Stomach (tissue), 8 donors: ENCODE measurements at regions not wholly inside any gene's neighbourhood (a gene's known extent, or its start where the extent isn't known, plus 50 kb on each side); places are given as distances from the start of the nearest gene placed in this dataset.

Experiments used
- DNase-seq, 2 donors: peaks; one replicate each; pipeline versions ENCODE4 v3.0.0 to v3.0.0-alpha.2; 2013 to 2019
- H3K27ac ChIP-seq, 5 donors: fragments of 200-600 bp in 4 of 5; sonication (generic) in 4 of 5; one replicate each; pipeline ENCODE4 v1.5.1; 2013 to 2019; ENCODE audit warnings: mild to moderate bottlenecking in 1 of 5, moderate library complexity in 1 of 5
- H3K27me3 ChIP-seq, 3 donors: fragments of 200-600 bp; sonication (generic); one replicate each; pipeline ENCODE4 v1.5.1; 2017 to 2019; ENCODE audit warnings: mixed run types in 1 of 3
- H3K36me3 ChIP-seq, 4 donors: fragments of 200-600 bp; sonication (generic); 1 replicate in 3 of 4; 2 replicates in 1 of 4; pipeline ENCODE4 v1.5.1; 2016 to 2019
- H3K4me1 ChIP-seq, 4 donors: fragments of 200-600 bp; sonication (generic); one replicate each; pipeline ENCODE4 v1.5.1; 2016 to 2019
- H3K4me3 ChIP-seq, 4 donors: fragments of 200-600 bp; sonication (generic) in 3 of 4; one replicate each; pipeline ENCODE4 v1.5.1; 2016 to 2019; ENCODE audit warnings: mild to moderate bottlenecking in 1 of 4
- H3K9me3 ChIP-seq, 4 donors: fragments of 200-600 bp; sonication (generic); one replicate each; pipeline ENCODE4 v1.5.1; 2016 to 2019
- EP300 ChIP-seq: sonication (generic); formaldehyde crosslinking; IDR thresholded peaks from one replicate; pipeline ENCODE4 v1.6.1; 2017; ENCODE audit warnings: antibody characterized with exemption
- POLR2A ChIP-seq, 4 donors: fragments of 450-650 bp; IDR thresholded peaks; one replicate each; pipeline ENCODE4 v1.6.1; 2016; ENCODE audit warnings: antibody characterized with exemption in 4 of 4, control low read depth in 2 of 4, mild to moderate bottlenecking in 1 of 4, moderate library complexity in 1 of 4
- POLR2AphosphoS5 ChIP-seq, 3 donors: sonication (generic); formaldehyde crosslinking; IDR thresholded peaks; one replicate each; pipeline ENCODE4 v1.6.1; 2016; ENCODE audit warnings: antibody characterized with exemption in 3 of 3
- WGBS, 5 donors: extraction: QIAGEN DNeasy Blood & Tissue Kit in 3 of 5; methylation state at CpG; one replicate each; pipeline versions ENCODE4 v1.1.5 to v1.1.7; 2013 to 2018; 5-methylcytosine and 5-hydroxymethylcytosine counted together
- intact Hi-C: fragments of 100-400 bp; cut with DNase I; formaldehyde crosslinking; loops from one replicate; pipeline ENCODE4 v1.15.1; 2023; ENCODE audit warnings: low total_unique reads
- TF ChIP-seq, protein P1 (sequence below), 7 experiments: fragments of 450-650 bp in 4 of 7; fragments of 200-600 bp in 3 of 7; sonication (generic) in 3 of 7; IDR thresholded peaks; one replicate each; pipeline ENCODE4 v1.5.1; 2016 to 2019; ENCODE audit warnings: antibody characterized with exemption in 7 of 7, control low read depth in 2 of 7, mild to moderate bottlenecking in 1 of 7
- donor health status: healthy with polysubstance abuse.
- donor health status: Bipolar disorder and iron deficiency.
- donor health status: healthy.

GRCh38 chr5:156025656-156026055 lies 301.3 kb upstream of the SGCD start:
- H3K4me1 ChIP-seq, result no peaks in the 10 kb centered on the region
- H3K36me3 ChIP-seq, result no peaks in the 10 kb centered on the region
- intact Hi-C loops, result no loop called here
- no peak for DNase-seq
- TF ChIP-seq, protein P1, sequence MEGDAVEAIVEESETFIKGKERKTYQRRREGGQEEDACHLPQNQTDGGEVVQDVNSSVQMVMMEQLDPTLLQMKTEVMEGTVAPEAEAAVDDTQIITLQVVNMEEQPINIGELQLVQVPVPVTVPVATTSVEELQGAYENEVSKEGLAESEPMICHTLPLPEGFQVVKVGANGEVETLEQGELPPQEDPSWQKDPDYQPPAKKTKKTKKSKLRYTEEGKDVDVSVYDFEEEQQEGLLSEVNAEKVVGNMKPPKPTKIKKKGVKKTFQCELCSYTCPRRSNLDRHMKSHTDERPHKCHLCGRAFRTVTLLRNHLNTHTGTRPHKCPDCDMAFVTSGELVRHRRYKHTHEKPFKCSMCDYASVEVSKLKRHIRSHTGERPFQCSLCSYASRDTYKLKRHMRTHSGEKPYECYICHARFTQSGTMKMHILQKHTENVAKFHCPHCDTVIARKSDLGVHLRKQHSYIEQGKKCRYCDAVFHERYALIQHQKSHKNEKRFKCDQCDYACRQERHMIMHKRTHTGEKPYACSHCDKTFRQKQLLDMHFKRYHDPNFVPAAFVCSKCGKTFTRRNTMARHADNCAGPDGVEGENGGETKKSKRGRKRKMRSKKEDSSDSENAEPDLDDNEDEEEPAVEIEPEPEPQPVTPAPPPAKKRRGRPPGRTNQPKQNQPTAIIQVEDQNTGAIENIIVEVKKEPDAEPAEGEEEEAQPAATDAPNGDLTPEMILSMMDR (IDR thresholded peaks at IDR 0.05), result no peak
- TF ChIP-seq EP300 (no peak), POLR2A (IDR thresholded peaks at IDR 0.05) (no peak), POLR2AphosphoS5 (IDR thresholded peaks at IDR 0.05) (no peak)
- peaks cover 0 to 10% (median 0%) of the 10 kb centered on the region in 4 donors for H3K9me3 ChIP-seq
- 53 to 65% (median 61%) methylated on average over 1 of the region's 1 CpG for WGBS, 5 donors
- no peaks in the 10 kb centered on the region for H3K27me3 ChIP-seq
- no peak overlapping the region for H3K4me3 ChIP-seq
- no peak overlapping the region for H3K27ac ChIP-seq

DNA sequence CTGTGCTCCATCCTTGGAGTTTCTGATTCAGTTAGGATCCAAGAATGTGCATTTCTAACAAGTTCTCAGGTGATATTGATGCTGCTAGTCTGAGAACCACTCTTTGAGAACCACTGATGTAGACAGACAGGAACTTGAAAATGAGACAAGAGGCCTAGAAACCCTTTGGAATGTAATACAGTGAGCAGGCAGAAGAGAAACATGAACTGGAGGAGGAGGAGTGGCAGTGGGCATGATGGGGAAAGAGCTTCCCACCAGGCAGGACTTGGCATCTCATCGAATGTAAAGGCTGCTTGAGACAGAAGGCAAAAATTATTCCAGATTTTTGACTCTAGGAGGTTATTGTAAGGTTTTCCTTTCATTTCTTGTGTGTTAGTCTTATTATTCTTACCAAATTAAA lies 295.8 kb upstream of the SGCD start:
- 62 to 83% (median 79%) methylated on average over 1 of the region's 1 CpG for WGBS, 5 donors
- DNase-seq, result no peak

GRCh38 chr5:156036640-156037039 lies 290.3 kb upstream of the SGCD start:
- Histone ChIP-seq H3K36me3 (no peaks in the 10 kb centered on the region), H3K27ac (no peak overlapping the region), H3K27me3 (no peaks in the 10 kb centered on the region), H3K4me1 (no peaks in the 10 kb centered on the region), H3K9me3 (no peaks in the 10 kb centered on the region), H3K4me3 (no peak overlapping the region)
- peak in 1 of 2 donors; percentile 6 for DNase-seq
- TF ChIP-seq POLR2AphosphoS5 (IDR thresholded peaks at IDR 0.05), result no peak
- intact Hi-C loops, result no loop called here

More for the DNA sequence above, 295.8 kb upstream of the SGCD start:
- intact Hi-C loops, result no loop called here
- no peaks in the 10 kb centered on the region for H3K4me1 ChIP-seq
- H3K36me3 ChIP-seq, result no peaks in the 10 kb centered on the region
- no peak overlapping the region for H3K4me3 ChIP-seq
- H3K27ac ChIP-seq, result no peak overlapping the region
- peaks cover 0 to 8% (median 0%) of the 10 kb centered on the region in 4 donors for H3K9me3 ChIP-seq
- no peaks in the 10 kb centered on the region for H3K27me3 ChIP-seq
- TF ChIP-seq EP300 (no peak), POLR2AphosphoS5 (IDR thresholded peaks at IDR 0.05) (no peak), POLR2A (IDR thresholded peaks at IDR 0.05) (no peak)
- TF ChIP-seq, protein P1 (IDR thresholded peaks at IDR 0.05), result no peak

DNA sequence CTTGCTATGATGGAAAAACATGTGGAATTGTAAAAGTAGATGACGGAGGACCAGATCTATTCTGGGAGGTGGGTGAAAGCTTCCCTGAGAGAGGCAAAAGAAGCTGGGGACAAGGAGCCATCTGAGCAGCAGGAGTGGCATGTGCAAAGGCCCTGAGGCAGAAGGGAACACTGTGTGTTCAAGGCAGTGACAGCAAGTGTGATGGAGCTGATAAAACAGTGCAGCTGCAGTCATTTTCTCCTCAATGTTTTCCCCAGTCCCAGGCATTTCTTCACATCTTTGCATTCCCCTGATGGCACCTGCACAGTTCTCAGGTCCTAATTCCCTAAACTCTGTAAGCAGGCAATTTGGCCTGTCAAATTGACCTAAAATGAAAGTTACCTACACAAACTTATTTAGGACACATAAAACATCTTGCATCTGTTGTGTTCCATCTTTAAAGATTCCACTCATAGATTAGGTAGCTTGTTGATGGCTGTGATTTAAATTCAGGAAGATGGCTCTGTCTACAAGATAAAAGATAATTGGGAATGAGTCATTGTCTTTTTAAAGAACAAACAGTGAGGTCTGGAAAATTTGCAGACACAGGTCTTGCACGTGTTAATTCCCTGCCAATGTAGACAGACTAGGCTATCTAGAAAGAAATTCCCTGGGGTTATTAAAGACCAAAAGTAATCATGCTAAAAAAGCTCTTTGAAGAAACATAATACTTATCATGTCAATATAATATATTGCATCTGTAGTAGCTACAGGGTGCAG lies 289.6 kb upstream of the SGCD start:
- H3K9me3 ChIP-seq, result no peaks in the 10 kb centered on the region
- no peaks in the 10 kb centered on the region for H3K4me1 ChIP-seq
- H3K4me3 ChIP-seq, result no peak overlapping the region
- no peaks in the 10 kb centered on the region for H3K27me3 ChIP-seq
- TF ChIP-seq POLR2A (IDR thresholded peaks at IDR 0.05), result no peak
- TF ChIP-seq EP300, result no peak
- TF ChIP-seq, protein P1 (IDR thresholded peaks at IDR 0.05), result no peak
- no peak for TF ChIP-seq POLR2AphosphoS5 (IDR thresholded peaks at IDR 0.05)
- no peak overlapping the region for H3K27ac ChIP-seq
- no peak for DNase-seq
- H3K36me3 ChIP-seq, result no peaks in the 10 kb centered on the region
- intact Hi-C loops, result no loop called here
- whole genome bisulfite sequencing, 5 donors, result 42 to 65% (median 62%) methylated on average over 2 of the region's 2 CpGs

- no peaks in the 10 kb centered on the region for H3K4me1 ChIP-seq
- H3K27me3 ChIP-seq, result no peaks in the 10 kb centered on the region
- H3K4me3 ChIP-seq, result no peak overlapping the region
- no peaks in the 10 kb centered on the region for H3K36me3 ChIP-seq
- TF ChIP-seq POLR2AphosphoS5 (IDR thresholded peaks at IDR 0.05) (no peak), EP300 (no peak), POLR2A (IDR thresholded peaks at IDR 0.05) (no peak)
- TF ChIP-seq, protein P1 (IDR thresholded peaks at IDR 0.05), result no peak
- peaks cover 0 to 10% (median 3%) of the 10 kb centered on the region in 4 donors for H3K9me3 ChIP-seq
- no peak for DNase-seq
- WGBS, 5 donors, result 73 to 90% (median 88%) methylated on average over 1 of the region's 1 CpG
- intact Hi-C loops, result no loop called here
- no peak overlapping the region for H3K27ac ChIP-seq
Measured at GRCh38 chr5:156042726-156043125, 284.2 kb upstream of the SGCD start.
